ENCODE measurements at regions not wholly inside any gene's neighbourhood (a gene's known extent, or its start where the extent isn't known, plus 50 kb on each side); places are given as distances from the start of the nearest gene placed in this dataset.
"Not testable (repeated sequence)": the region's sequence is repeated elsewhere in the genome, so short reads cannot be mapped to it uniquely, and the experiment has no call there.

DNA sequence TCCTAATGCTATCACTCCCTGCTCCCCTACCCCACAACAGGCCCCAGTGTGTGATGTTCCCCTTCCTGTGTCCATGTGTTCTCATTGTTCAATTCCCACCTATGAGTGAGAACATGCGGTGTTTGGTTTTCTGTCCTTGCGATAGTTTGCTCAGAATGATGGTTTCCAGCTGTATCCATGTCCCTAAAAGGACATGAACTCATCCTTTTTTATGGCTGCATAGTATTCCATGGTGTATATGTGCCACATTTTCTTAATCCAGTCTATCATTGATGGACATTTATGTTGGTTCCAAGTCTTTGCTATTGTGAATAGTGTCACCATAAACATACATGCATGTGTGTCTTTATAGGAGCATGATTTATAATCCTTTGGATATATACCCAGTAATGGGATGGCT lies 80.4 kb upstream of the B3GAT1 start:
- WGBS (ENCODE audit: insufficient coverage): no CpG with 5 or more reads among the region's 2 CpGs

GRCh38 chr11:134489728-134490127 lies 77.7 kb upstream of the B3GAT1 start:
- no peak overlapping the region for H3K27ac Mint-ChIP-seq
- Histone ChIP-seq H3K9me3 (ENCODE audit: control extremely low read depth in 1 of 3, control insufficient read depth in 2 of 3, insufficient read depth in 1 of 3, low read length in 2 of 3) (peaks cover 0 to 3% (median 0%) of the 10 kb centered on the region in 3 donors), H3K27me3 (replicated peaks in 1 of 4; ENCODE audit: control extremely low read depth in 1 of 4, control insufficient read depth in 3 of 4, insufficient read depth in 4 of 4, low read length in 3 of 4) (no peaks in the 10 kb centered on the region), H2AFZ (ENCODE audit: insufficient read depth, low read depth, low read length, poor library complexity, severe bottlenecking) (no peak overlapping the region), H3K27ac (ENCODE audit: low read length in 2 of 2) (no peak overlapping the region), H3K79me2 (ENCODE audit: control insufficient read depth, insufficient read depth, low read length) (no peaks in the 10 kb centered on the region), H3K4me3 (ENCODE audit: control extremely low read depth in 1 of 5, extremely low read depth in 1 of 5, insufficient read depth in 1 of 5, low read depth in 2 of 5, low read length in 4 of 5) (no peak overlapping the region), H4K20me1 (ENCODE audit: control insufficient read depth, insufficient read depth, low read length, poor library complexity, severe bottlenecking) (no peaks in the 10 kb centered on the region), H3K4me1 (ENCODE audit: control insufficient read depth in 2 of 2, insufficient read depth in 2 of 2, low read length in 2 of 2) (no peaks in the 10 kb centered on the region), H3K36me3 (replicated peaks in 1 of 2; ENCODE audit: control extremely low read depth in 1 of 2, control insufficient read depth in 1 of 2, extremely low read depth in 1 of 2, insufficient read depth in 2 of 2, low read length in 1 of 2) (no peaks in the 10 kb centered on the region), H3K4me2 (replicated peaks; ENCODE audit: low read depth, low read length, poor library complexity, severe bottlenecking) (no peak overlapping the region), H3K9ac (ENCODE audit: low read length) (no peak overlapping the region)
- 64% methylated on average over 5 of the region's 5 CpGs for WGBS (ENCODE audit: insufficient coverage)
- peaks cover 3% of the 10 kb centered on the region for H3K27me3 Mint-ChIP-seq
- H3K4me1 Mint-ChIP-seq: no peaks in the 10 kb centered on the region
- ATAC-seq (ENCODE audit: low read depth) (no peak), DNase-seq (no peak)
- no peaks in the 10 kb centered on the region for H3K9me3 Mint-ChIP-seq (ENCODE audit: insufficient read depth)
- ChIA-PET CTCF (no interaction called here), POLR2A (no interaction called here)
- H3K4me3 Mint-ChIP-seq: no peak overlapping the region
- intact Hi-C loops (cut with micrococcal nuclease): no loop called here
- no peak for TF ChIP-seq EZH2 (IDR thresholded peaks at IDR 0.05; ENCODE audit: borderline replicate concordance, insufficient read depth, low read depth, low read length, poor library complexity, severe bottlenecking)
- TF ChIP-seq, protein P1, sequence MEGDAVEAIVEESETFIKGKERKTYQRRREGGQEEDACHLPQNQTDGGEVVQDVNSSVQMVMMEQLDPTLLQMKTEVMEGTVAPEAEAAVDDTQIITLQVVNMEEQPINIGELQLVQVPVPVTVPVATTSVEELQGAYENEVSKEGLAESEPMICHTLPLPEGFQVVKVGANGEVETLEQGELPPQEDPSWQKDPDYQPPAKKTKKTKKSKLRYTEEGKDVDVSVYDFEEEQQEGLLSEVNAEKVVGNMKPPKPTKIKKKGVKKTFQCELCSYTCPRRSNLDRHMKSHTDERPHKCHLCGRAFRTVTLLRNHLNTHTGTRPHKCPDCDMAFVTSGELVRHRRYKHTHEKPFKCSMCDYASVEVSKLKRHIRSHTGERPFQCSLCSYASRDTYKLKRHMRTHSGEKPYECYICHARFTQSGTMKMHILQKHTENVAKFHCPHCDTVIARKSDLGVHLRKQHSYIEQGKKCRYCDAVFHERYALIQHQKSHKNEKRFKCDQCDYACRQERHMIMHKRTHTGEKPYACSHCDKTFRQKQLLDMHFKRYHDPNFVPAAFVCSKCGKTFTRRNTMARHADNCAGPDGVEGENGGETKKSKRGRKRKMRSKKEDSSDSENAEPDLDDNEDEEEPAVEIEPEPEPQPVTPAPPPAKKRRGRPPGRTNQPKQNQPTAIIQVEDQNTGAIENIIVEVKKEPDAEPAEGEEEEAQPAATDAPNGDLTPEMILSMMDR (IDR thresholded peaks at IDR 0.05): no peak

More for the DNA sequence above, 80.4 kb upstream of the B3GAT1 start:
- H3K27me3 Mint-ChIP-seq; H3K4me3 ChIP-seq (ENCODE audit: control extremely low read depth in 1 of 5, extremely low read depth in 1 of 5, insufficient read depth in 1 of 5, low read depth in 2 of 5, low read length in 4 of 5); H3K27me3 ChIP-seq (replicated peaks in 1 of 4; ENCODE audit: control extremely low read depth in 1 of 4, control insufficient read depth in 3 of 4, insufficient read depth in 4 of 4, low read length in 3 of 4); H4K20me1 ChIP-seq (ENCODE audit: control insufficient read depth, insufficient read depth, low read length, poor library complexity, severe bottlenecking); H3K36me3 ChIP-seq (replicated peaks in 1 of 2; ENCODE audit: control extremely low read depth in 1 of 2, control insufficient read depth in 1 of 2, extremely low read depth in 1 of 2, insufficient read depth in 2 of 2, low read length in 1 of 2); H2AFZ ChIP-seq (ENCODE audit: insufficient read depth, low read depth, low read length, poor library complexity, severe bottlenecking); H3K9ac ChIP-seq (ENCODE audit: low read length); H3K9me3 Mint-ChIP-seq (ENCODE audit: insufficient read depth); CTCF ChIA-PET; H3K27ac ChIP-seq (ENCODE audit: low read length in 2 of 2); POLR2A ChIA-PET; H3K79me2 ChIP-seq (ENCODE audit: control insufficient read depth, insufficient read depth, low read length); H3K4me2 ChIP-seq (replicated peaks; ENCODE audit: low read depth, low read length, poor library complexity, severe bottlenecking); H3K4me3 Mint-ChIP-seq; H3K9me3 ChIP-seq (ENCODE audit: control extremely low read depth in 1 of 3, control insufficient read depth in 2 of 3, insufficient read depth in 1 of 3, low read length in 2 of 3); intact Hi-C loops (cut with micrococcal nuclease); DNase-seq; ATAC-seq (ENCODE audit: low read depth); H3K27ac Mint-ChIP-seq; H3K4me1 ChIP-seq (ENCODE audit: control insufficient read depth in 2 of 2, insufficient read depth in 2 of 2, low read length in 2 of 2); H3K4me1 Mint-ChIP-seq: not testable (repeated sequence)
